Retinal pigment epithelial cell (primary cell): ENCODE measurements at regions not wholly inside any gene's neighbourhood (a gene's known extent, or its start where the extent isn't known, plus 50 kb on each side); places are given as distances from the start of the nearest gene placed in this dataset.

Experiments used
- DNase-seq: peaks from one replicate; pipeline ENCODE4 v3.0.0-alpha.2; 2010; ENCODE audit warnings: low read depth
- H3K4me3 ChIP-seq: 2 replicates; pipeline ENCODE4 v1.5.1; 2011; ENCODE audit warnings: mild to moderate bottlenecking, low read length, control low read depth, moderate library complexity
- CTCF ChIP-seq: conservative IDR thresholded peaks from 2 replicates; pipeline ENCODE4 v1.5.1; 2011; ENCODE audit warnings: low read depth, low read length, control low read depth, inconsistent platforms

GRCh38 chr12:68505970-68506369 is 104.7 kb upstream of the RAP1B start:
- DNase-seq, result no peak
- no peak overlapping the region for H3K4me3 ChIP-seq
- no peak for TF ChIP-seq CTCF

GRCh38 chr12:68506619-68507018 is 104.1 kb upstream of the RAP1B start:
- no peak overlapping the region for H3K4me3 ChIP-seq
- TF ChIP-seq CTCF, result no peak
- no peak for DNase-seq

GRCh38 chr12:68507657-68508056 is 103.0 kb upstream of the RAP1B start:
- DNase-seq, result no peak
- H3K4me3 ChIP-seq, result no peak overlapping the region
- TF ChIP-seq CTCF, result no peak

- TF ChIP-seq CTCF, result no peak
- H3K4me3 ChIP-seq, result no peak overlapping the region
- no peak for DNase-seq
Measured at GRCh38 chr12:68508576-68508975, 102.1 kb upstream of the RAP1B start.

GRCh38 chr12:68509242-68509641 is 101.5 kb upstream of the RAP1B start:
- no peak overlapping the region for H3K4me3 ChIP-seq
- no peak for TF ChIP-seq CTCF
- no peak for DNase-seq

GRCh38 chr12:68510397-68510796 is 100.3 kb upstream of the RAP1B start:
- no peak overlapping the region for H3K4me3 ChIP-seq
- TF ChIP-seq CTCF, result no peak
- no peak for DNase-seq

- DNase-seq, result no peak
- TF ChIP-seq CTCF, result no peak
- no peak overlapping the region for H3K4me3 ChIP-seq
Measured at GRCh38 chr12:68514807-68515411, 95.8 kb upstream of the RAP1B start.
